Breast epithelium (tissue), 3 donors: ENCODE measurements at regions not wholly inside any gene's neighbourhood (a gene's known extent, or its start where the extent isn't known, plus 50 kb on each side); places are given as distances from the start of the nearest gene placed in this dataset.

ENCODE experiments used
- POLR2A ChIP-seq: fragments of 450-650 bp; IDR thresholded peaks from one replicate; pipeline ENCODE4 v1.6.1; 2016; ENCODE audit warnings: antibody characterized with exemption, mild to moderate bottlenecking, moderate library complexity
- TF ChIP-seq, protein P1 (sequence below), 3 donors: fragments of 450-650 bp; IDR thresholded peaks; one replicate each; pipeline ENCODE4 v1.5.1; 2016 to 2017; ENCODE audit warnings: antibody characterized with exemption in 3 of 3, mild to moderate bottlenecking in 3 of 3, moderate library complexity in 3 of 3

DNA sequence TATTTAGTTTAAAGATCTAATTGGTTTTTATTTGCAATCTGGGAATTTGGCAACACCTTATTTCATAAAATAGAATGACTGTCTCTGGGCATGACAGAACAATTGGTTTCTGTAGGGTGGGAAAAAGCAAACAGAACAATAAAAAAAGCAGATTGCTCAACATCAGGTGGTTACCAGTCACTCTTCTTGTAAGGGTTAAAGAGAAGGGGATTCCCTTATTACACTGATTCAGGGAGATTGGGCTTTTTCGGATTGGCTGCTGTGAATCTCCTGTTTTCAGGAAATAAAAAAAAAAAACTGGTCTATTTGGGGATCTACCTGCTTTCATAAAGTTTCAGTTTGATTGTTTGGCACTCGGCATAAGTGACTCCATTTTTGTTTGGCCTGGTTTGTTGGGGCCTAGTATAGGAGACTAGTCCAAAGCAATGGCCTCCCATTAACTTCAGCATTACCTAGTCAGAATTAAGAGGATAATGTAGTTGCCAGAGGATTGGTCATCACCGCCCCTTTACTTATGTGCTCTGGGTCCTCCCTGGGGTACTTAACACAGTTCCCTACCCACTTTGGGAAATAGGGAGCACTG, 380.5 kb downstream of the IDS start:
- TF ChIP-seq, protein P1, sequence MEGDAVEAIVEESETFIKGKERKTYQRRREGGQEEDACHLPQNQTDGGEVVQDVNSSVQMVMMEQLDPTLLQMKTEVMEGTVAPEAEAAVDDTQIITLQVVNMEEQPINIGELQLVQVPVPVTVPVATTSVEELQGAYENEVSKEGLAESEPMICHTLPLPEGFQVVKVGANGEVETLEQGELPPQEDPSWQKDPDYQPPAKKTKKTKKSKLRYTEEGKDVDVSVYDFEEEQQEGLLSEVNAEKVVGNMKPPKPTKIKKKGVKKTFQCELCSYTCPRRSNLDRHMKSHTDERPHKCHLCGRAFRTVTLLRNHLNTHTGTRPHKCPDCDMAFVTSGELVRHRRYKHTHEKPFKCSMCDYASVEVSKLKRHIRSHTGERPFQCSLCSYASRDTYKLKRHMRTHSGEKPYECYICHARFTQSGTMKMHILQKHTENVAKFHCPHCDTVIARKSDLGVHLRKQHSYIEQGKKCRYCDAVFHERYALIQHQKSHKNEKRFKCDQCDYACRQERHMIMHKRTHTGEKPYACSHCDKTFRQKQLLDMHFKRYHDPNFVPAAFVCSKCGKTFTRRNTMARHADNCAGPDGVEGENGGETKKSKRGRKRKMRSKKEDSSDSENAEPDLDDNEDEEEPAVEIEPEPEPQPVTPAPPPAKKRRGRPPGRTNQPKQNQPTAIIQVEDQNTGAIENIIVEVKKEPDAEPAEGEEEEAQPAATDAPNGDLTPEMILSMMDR (IDR thresholded peaks at IDR 0.05): no peak
- no peak for TF ChIP-seq POLR2A
